Loucy (cell line): ENCODE measurements at regions not wholly inside any gene's neighbourhood (a gene's known extent, or its start where the extent isn't known, plus 50 kb on each side); places are given as distances from the start of the nearest gene placed in this dataset.

Source experiments
- EZH2phosphoT487 ChIP-seq: fragments of 200-600 bp; IDR thresholded peaks from 2 replicates; pipeline ENCODE4 v1.6.1; 2018; ENCODE audit warnings: antibody characterized with exemption, mild to moderate bottlenecking, moderate library complexity, borderline replicate concordance
- TF ChIP-seq, protein P1 (sequence below): fragments of 200-600 bp; sonication (generic); conservative IDR thresholded peaks from 2 replicates; pipeline ENCODE4 v1.5.1; 2014; ENCODE audit warnings: mild to moderate bottlenecking, antibody characterized with exemption, low read length

DNA sequence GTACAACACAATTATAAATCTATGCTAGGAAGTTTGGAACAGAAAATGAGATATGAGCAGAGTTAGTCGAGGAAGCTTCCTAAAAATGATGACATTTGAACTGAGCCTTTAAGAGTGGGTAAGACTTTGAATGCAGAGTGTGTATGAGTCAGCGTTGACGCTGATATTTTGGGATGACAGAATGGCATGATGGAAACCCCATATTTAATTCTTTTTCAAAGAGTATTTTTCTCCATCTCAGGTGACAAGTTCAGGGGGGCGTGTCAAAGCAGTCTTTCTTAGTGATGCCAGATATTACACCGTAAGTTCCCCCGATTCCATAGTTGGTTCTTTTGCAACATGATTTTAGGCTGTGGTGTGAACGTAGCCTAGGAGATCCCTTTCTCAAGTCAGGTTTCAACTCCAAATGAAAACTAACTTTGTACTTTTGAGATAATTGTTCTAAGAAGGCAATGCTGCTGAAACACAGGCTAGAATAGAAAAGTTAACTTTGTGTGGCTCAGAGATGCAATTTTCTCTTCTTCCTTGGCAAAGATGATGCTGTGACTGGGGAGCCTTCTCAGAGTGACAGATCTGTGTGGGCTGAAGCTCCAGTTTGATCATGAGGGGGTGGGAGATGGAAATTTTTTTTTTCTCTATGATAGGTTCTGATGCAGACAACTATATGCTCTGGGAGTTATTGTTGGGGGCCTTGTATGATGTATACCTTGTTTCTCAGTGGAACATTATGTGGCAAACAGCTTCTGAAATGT is 59.2 kb downstream of the GLUD2 start:
- TF ChIP-seq, protein P1, sequence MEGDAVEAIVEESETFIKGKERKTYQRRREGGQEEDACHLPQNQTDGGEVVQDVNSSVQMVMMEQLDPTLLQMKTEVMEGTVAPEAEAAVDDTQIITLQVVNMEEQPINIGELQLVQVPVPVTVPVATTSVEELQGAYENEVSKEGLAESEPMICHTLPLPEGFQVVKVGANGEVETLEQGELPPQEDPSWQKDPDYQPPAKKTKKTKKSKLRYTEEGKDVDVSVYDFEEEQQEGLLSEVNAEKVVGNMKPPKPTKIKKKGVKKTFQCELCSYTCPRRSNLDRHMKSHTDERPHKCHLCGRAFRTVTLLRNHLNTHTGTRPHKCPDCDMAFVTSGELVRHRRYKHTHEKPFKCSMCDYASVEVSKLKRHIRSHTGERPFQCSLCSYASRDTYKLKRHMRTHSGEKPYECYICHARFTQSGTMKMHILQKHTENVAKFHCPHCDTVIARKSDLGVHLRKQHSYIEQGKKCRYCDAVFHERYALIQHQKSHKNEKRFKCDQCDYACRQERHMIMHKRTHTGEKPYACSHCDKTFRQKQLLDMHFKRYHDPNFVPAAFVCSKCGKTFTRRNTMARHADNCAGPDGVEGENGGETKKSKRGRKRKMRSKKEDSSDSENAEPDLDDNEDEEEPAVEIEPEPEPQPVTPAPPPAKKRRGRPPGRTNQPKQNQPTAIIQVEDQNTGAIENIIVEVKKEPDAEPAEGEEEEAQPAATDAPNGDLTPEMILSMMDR, result no peak
- no peak for TF ChIP-seq EZH2phosphoT487
